ENCODE measurements at regions not wholly inside any gene's neighbourhood (a gene's known extent, or its start where the extent isn't known, plus 50 kb on each side); places are given as distances from the start of the nearest gene placed in this dataset.

GRCh38 chr11:109305009-109305408 is 117.0 kb upstream of the C11orf87 start:
- TF ChIP-seq CTCF (IDR thresholded peaks at IDR 0.05; ENCODE audit: insufficient read depth, missing control alignments) = no peak
- FAIRE-seq (no peak), DNase-seq (ENCODE audit: insufficient read length, low spot score) (no peak)

GRCh38 chr11:109306322-109306721 is 115.7 kb upstream of the C11orf87 start:
- FAIRE-seq (no peak), DNase-seq (ENCODE audit: insufficient read length, low spot score) (no peak)
- no peak for TF ChIP-seq CTCF (IDR thresholded peaks at IDR 0.05; ENCODE audit: insufficient read depth, missing control alignments)

GRCh38 chr11:109307366-109307765 is 114.6 kb upstream of the C11orf87 start:
- no peak for FAIRE-seq
- TF ChIP-seq CTCF (IDR thresholded peaks at IDR 0.05; ENCODE audit: insufficient read depth, missing control alignments) = no peak
- DNase-seq (ENCODE audit: insufficient read length, low spot score) = no peak

- no peak for TF ChIP-seq CTCF (IDR thresholded peaks at IDR 0.05; ENCODE audit: insufficient read depth, missing control alignments)
- FAIRE-seq = no peak
- no peak for DNase-seq (ENCODE audit: insufficient read length, low spot score)
These were observed 113.4 kb upstream of the C11orf87 start for GRCh38 chr11:109308551-109308950.

GRCh38 chr11:109309153-109309552 is 112.8 kb upstream of the C11orf87 start:
- no peak for DNase-seq (ENCODE audit: insufficient read length, low spot score)
- FAIRE-seq = no peak
- no peak for TF ChIP-seq CTCF (IDR thresholded peaks at IDR 0.05; ENCODE audit: insufficient read depth, missing control alignments)

- no peak for FAIRE-seq
- DNase-seq (ENCODE audit: insufficient read length, low spot score) = no peak
- TF ChIP-seq CTCF (IDR thresholded peaks at IDR 0.05; ENCODE audit: insufficient read depth, missing control alignments) = no peak
These were observed 104.3 kb upstream of the C11orf87 start for GRCh38 chr11:109317726-109318125.

GRCh38 chr11:109320595-109320994 is 101.4 kb upstream of the C11orf87 start:
- TF ChIP-seq CTCF (IDR thresholded peaks at IDR 0.05; ENCODE audit: insufficient read depth, missing control alignments) = no peak
- FAIRE-seq (no peak), DNase-seq (ENCODE audit: insufficient read length, low spot score) (no peak)

Measured in D721Med (cell line).